Calu3 (cell line): ENCODE measurements at regions not wholly inside any gene's neighbourhood (a gene's known extent, or its start where the extent isn't known, plus 50 kb on each side); places are given as distances from the start of the nearest gene placed in this dataset.
"Not testable (repeated sequence)": the region's sequence is repeated elsewhere in the genome, so short reads cannot be mapped to it uniquely, and the experiment has no call there.

Experiments
- BruUV-seq: library from RNA; stranded (reverse); fragments of 400-500 nt; replicated peaks from 2 replicates; lab custom pipeline; 2021; lab: Mats Ljungman, UMichigan
- CTCF ChIA-PET: fragments of 300-600 bp; sonication (Branson Sonifier 250); formaldehyde crosslinking; loops from one replicate; lab custom pipeline; 2022; ENCODE audit warnings: antibody characterized with exemption; lab: Charles Lee
- DNase-seq: peaks from one replicate; pipeline ENCODE4 v3.0.0; 2022
- H3K27ac Mint-ChIP-seq: one replicate; pipeline ENCODE4 v1.8.0; 2022; ENCODE audit warnings: mixed read lengths; ENCODE audit not compliant: unreplicated experiment
- H3K27me3 Mint-ChIP-seq: one replicate; pipeline ENCODE4 v1.8.0; 2022; ENCODE audit warnings: mixed read lengths; ENCODE audit not compliant: unreplicated experiment
- H3K36me3 Mint-ChIP-seq: one replicate; pipeline ENCODE4 v1.8.0; 2022; ENCODE audit warnings: mild to moderate bottlenecking, moderate library complexity, mixed read lengths; ENCODE audit not compliant: insufficient read depth, unreplicated experiment
- H3K4me1 Mint-ChIP-seq: one replicate; pipeline ENCODE4 v1.8.0; 2022; ENCODE audit warnings: mild to moderate bottlenecking, low read depth, mixed read lengths; ENCODE audit not compliant: unreplicated experiment
- H3K4me3 Mint-ChIP-seq: one replicate; pipeline ENCODE4 v1.8.0; 2022; ENCODE audit warnings: mild to moderate bottlenecking, low read depth, moderate library complexity, mixed read lengths; ENCODE audit not compliant: unreplicated experiment
- H3K9me3 Mint-ChIP-seq: one replicate; pipeline ENCODE4 v1.8.0; 2022; ENCODE audit warnings: low read depth, mixed read lengths; ENCODE audit not compliant: unreplicated experiment
- intact Hi-C: fragments of 100-400 bp; cut with micrococcal nuclease; formaldehyde crosslinking; loops from one replicate; pipeline ENCODE4 v1.10.0; 2022; ENCODE audit not compliant: unreplicated experiment
- TF ChIP-seq, protein P1 (sequence below): fragments of 200-600 bp; IDR thresholded peaks from one replicate; pipeline ENCODE4 v1.8.0; 2022; ENCODE audit warnings: antibody characterized with exemption; ENCODE audit not compliant: unreplicated experiment

DNA sequence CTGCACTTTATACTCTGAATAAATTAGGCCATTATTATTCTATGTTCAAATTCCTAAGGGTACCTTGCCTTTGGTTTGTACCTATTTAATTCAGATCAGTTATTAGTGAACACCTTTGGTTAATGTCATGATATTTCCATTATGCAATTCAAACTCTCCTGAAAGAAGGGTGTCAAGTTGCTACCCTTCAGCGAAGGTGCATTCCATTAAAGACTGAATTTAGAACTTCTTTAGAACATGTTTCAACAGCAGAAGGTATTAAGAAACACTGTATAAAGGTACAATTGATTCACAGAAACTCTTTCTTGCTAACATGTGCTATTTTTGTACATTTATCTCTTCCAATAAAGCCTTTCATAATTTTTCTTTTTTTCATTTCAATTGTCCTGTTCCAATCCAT is 1545.4 kb upstream of the PCDH10 start:
- intact Hi-C loops = no loop called here
- Mint-ChIP-seq H3K9me3 (no peaks in the 10 kb centered on the region), H3K4me1 (no peaks in the 10 kb centered on the region), H3K27ac (no peak overlapping the region), H3K27me3 (no peaks in the 10 kb centered on the region), H3K4me3 (no peak overlapping the region), H3K36me3 (no peaks in the 10 kb centered on the region)
- TF ChIP-seq, protein P1, sequence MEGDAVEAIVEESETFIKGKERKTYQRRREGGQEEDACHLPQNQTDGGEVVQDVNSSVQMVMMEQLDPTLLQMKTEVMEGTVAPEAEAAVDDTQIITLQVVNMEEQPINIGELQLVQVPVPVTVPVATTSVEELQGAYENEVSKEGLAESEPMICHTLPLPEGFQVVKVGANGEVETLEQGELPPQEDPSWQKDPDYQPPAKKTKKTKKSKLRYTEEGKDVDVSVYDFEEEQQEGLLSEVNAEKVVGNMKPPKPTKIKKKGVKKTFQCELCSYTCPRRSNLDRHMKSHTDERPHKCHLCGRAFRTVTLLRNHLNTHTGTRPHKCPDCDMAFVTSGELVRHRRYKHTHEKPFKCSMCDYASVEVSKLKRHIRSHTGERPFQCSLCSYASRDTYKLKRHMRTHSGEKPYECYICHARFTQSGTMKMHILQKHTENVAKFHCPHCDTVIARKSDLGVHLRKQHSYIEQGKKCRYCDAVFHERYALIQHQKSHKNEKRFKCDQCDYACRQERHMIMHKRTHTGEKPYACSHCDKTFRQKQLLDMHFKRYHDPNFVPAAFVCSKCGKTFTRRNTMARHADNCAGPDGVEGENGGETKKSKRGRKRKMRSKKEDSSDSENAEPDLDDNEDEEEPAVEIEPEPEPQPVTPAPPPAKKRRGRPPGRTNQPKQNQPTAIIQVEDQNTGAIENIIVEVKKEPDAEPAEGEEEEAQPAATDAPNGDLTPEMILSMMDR = no peak
- CTCF ChIA-PET = no interaction called here
- BruUV-seq = no TSS peak
- DNase-seq = no peak

DNA sequence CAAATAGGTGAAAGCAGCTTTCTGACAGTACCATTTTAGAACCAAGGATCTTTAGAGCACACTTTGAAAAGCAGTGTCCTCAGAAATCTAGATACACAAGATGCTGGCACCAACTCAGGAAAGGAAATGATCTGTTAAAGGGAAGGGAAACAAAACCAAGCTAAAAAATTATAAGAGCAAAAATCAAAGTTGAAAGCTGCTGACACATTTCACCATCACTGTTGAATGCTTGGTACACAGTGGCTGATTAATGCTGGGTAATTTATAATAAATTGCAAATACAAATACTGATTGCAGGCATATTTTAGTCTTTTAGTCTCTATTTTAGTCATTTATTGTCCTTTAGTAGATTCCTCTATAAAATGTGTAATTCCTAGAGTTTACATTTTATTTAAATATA is 1540.1 kb upstream of the PCDH10 start:
- TF ChIP-seq, protein P1 = no peak
- Mint-ChIP-seq H3K4me1 (peaks cover 10% of the 10 kb centered on the region), H3K36me3 (no peaks in the 10 kb centered on the region), H3K4me3 (no peak overlapping the region), H3K27ac (no peak overlapping the region), H3K9me3 (no peaks in the 10 kb centered on the region), H3K27me3 (no peaks in the 10 kb centered on the region)
- DNase-seq = no peak
- CTCF ChIA-PET = interaction anchor here (0.7 kb wide), 1 partner anchor 231 kb away, joined by 4 read pairs; no protein-coding TSS in a partner anchor
- intact Hi-C loops = no loop called here
- BruUV-seq = no TSS peak

DNA sequence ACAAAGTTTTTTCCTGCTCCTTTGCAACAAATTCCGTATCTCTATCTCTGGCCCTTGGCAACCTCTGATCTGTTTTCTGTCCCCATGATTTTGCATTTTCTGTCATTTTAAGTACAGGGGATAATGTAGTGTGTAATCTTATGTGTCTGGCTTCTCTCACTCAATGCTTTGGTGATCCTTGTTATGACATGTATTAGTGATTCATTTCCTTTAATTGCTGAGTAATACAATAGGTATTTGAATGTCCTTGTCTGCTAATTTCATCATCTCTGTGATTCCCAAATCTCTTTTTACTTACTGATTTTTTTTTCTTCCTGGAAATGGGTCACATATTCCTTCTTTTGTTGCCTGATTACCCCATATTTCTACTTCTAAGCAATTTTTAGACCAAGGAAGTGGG is 1538.6 kb upstream of the PCDH10 start:
- H3K9me3 Mint-ChIP-seq, CTCF ChIA-PET, DNase-seq, H3K27me3 Mint-ChIP-seq, intact Hi-C loops, H3K4me3 Mint-ChIP-seq, H3K36me3 Mint-ChIP-seq, BruUV-seq: not testable (repeated sequence)
- Mint-ChIP-seq H3K4me1 (peaks cover 10% of the 10 kb centered on the region), H3K27ac (peak overlapping the region; percentile 84)

DNA sequence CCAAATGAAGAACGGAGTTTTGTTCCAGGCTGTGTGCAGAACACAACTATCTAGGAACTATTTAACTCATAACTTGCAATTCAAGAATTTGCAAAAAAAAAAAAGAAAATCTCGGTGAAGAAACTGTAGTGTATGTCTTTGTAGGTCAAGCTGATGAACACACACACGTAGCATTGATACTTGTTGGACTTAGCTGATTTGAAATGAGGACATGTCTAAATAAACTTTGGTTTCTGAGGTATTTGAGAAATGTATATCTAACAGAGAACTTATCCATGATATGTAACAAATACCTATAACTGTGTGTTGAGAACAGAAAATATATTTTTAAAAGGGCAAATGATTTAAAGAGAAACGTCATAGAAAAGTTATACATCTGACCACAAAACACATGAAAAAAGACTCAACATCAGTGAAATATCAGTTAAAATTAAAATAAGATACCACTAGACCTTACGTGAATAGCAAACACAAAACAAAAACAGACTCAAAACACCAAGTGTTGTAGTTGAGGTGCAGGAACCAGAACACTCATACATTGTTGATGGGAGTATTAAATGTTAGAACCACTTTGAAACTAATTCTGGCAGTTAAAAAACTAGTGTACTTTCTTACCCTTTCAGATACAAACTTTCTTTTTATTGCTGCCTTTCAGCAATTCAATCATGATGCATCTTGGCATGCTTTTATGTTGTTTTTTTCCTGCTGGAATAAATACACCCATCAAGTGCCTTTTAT is 1535.8 kb upstream of the PCDH10 start:
- BruUV-seq = no TSS peak
- peaks cover 10% of the 10 kb centered on the region for H3K4me1 Mint-ChIP-seq
- TF ChIP-seq, protein P1 = no peak
- no peak for DNase-seq
- H3K36me3 Mint-ChIP-seq = no peaks in the 10 kb centered on the region
- H3K9me3 Mint-ChIP-seq = no peaks in the 10 kb centered on the region
- H3K4me3 Mint-ChIP-seq = no peak overlapping the region
- CTCF ChIA-PET = no interaction called here
- H3K27me3 Mint-ChIP-seq = no peaks in the 10 kb centered on the region
- H3K27ac Mint-ChIP-seq = no peak overlapping the region
- intact Hi-C loops = no loop called here

DNA sequence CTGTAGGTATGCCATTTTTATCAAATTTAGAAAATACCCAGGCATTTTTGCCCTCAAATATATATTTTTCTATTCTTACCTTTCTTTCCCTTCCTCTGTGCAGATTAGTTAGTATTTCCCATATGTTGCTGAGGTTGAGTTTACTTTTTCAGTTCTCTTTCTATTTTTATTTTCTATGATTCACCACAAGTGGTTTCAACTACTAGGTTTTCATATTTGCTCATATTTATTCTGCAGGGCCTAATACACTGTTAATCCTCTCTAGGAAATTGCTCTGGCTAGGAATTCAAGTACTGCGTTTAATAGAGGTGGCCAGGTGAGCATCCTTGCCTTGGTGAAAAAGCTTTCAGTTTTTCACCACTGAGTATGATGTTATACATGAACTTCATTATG is 1535.3 kb upstream of the PCDH10 start:
- H3K27ac Mint-ChIP-seq = no peak overlapping the region
- intact Hi-C loops = no loop called here
- CTCF ChIA-PET = no interaction called here
- H3K9me3 Mint-ChIP-seq = no peaks in the 10 kb centered on the region
- no TSS peak for BruUV-seq
- no peaks in the 10 kb centered on the region for H3K27me3 Mint-ChIP-seq
- TF ChIP-seq, protein P1 = no peak
- H3K4me1 Mint-ChIP-seq = peaks cover 10% of the 10 kb centered on the region
- DNase-seq = no peak
- no peak overlapping the region for H3K4me3 Mint-ChIP-seq
- no peaks in the 10 kb centered on the region for H3K36me3 Mint-ChIP-seq
